UCSD-AML1 (cell line): ENCODE measurements at regions not wholly inside any gene's neighbourhood (a gene's known extent, or its start where the extent isn't known, plus 50 kb on each side); places are given as distances from the start of the nearest gene placed in this dataset.
A peak's percentile ranks its signal among the peaks of the same experiment; 100 is the strongest.
"Not testable (repeated sequence)": the region's sequence is repeated elsewhere in the genome, so short reads cannot be mapped to it uniquely, and the experiment has no call there.

Experiments used
- DNase-seq: peaks from one replicate; lab custom pipeline; 2025; ENCODE audit not compliant: unreplicated experiment; lab: John Stamatoyannopoulos, UW

GRCh38 chr6:17013701-17014100, 88.1 kb upstream of the STMND1 start:
- DNase-seq, result no peak

DNA sequence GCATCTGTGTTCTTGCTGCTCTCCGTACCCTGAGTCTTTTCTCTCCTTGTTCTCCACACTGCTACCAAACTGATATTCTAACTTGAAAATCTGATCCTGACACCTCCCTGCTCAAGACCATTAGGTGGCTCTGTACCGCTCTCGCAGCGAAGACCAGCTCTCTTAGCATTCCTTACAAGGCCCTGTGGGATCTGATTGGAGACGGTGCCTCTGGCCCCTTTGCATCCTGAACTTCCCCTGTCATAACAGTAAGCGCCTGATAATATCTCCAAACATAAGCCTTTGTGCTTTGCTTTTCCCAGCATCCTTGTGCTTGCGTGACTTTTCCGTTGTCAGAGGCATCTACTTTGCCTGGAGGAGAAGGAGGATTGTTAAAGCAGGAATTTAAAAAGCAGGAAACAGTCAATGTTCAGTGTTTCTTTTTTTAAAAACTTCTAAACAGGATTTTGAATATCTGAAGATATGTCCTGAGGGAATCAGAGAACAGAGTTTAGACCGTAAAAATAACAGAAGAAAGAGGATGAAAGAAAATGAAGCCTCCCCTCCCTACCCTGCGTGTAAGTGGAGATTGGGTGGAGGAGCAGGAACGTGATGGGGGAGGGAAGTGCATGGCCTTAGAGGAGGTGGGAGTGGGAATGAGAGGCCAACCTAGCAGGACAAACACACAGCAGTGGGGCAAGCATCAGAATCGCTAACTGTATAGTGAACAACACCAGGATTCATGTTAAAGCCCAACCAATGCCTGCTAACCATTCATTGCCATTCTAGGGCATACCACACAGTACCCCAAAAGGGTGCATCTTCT, 89.2 kb upstream of the STMND1 start:
- DNase-seq, result no peak

DNA sequence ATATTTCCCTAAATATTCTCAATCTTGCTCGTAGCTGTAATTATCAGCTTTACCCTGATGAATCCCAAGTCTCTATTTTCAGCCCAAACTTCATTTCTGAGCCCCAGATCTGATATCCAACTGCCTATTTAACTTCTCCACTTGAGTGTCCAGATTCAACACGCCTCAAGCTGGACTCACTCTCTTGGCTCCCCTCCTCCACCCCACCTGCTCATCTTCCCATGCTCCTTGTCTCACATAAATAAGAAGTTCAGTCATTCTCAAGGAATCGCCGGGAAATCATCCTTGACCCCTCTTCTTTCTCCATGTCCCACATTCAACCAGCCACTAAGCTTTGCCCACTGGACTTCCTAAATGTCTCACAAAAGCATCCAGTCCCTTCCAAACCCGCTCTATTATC, 89.9 kb upstream of the STMND1 start:
- no peak for DNase-seq

DNA sequence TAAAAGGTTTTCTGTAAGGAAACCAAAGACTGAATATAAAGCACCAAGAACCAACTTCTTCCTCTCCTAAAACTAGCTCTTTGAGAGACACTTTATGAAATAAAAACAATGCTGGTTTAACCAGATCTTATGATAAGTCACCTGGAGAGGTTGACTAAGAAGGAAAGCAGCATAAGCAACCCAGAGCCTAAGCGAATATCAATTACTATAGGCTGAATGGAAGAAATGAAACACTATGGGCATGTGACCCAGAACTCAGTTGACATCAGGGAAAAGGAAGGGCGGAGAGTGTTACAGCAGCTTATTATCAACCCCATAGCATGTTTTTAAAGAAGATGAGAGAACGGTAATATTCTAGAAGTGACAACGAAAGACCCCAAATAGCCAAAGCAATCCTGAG, 94.1 kb upstream of the STMND1 start:
- no peak for DNase-seq

DNA sequence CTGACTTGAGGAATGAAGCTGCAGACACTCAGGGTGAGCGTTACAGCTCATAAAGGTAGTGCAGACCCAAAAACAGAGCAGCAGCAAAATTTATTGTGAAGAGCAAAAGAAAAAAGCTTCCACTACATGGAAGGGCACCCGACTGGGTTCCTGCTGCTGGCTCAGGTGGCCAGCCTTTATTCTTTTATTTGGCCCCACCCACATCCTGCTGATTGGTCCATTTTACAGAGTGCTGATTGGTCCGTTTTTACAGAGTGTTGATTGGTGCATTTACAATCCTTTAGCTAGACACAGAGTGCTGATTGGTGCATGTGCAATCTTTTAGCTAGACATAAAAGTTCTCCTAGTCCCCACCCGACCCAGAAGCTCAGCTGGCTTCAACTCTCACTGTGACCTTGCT, 95.3 kb upstream of the STMND1 start:
- no peak for DNase-seq

GRCh38 chr6:17004269-17004668, 97.6 kb upstream of the STMND1 start:
- DNase-seq, result no peak

DNA sequence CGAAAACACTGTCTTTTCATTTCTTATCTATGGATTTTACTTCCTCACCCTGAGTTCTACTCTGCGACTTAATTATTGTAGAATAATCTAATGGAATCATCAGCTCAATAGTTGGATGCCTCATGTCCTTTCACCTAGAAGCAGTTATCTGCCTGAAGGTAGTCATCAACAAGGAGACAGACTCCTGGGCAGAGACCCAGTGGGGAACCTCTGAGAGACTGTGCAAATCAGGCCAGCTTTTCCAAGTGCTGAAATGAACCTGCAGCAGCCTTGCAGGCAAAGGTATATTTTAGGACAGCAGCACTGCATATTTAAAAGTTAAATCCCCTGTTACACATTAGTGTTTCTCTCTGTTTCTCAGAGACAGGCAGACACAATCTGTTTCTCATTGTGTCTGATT, 99.7 kb upstream of the STMND1 start:
- no peak for DNase-seq

- DNase-seq, result no peak
Observed at GRCh38 chr6:17001188-17001587, 100.7 kb upstream of the STMND1 start.

DNA sequence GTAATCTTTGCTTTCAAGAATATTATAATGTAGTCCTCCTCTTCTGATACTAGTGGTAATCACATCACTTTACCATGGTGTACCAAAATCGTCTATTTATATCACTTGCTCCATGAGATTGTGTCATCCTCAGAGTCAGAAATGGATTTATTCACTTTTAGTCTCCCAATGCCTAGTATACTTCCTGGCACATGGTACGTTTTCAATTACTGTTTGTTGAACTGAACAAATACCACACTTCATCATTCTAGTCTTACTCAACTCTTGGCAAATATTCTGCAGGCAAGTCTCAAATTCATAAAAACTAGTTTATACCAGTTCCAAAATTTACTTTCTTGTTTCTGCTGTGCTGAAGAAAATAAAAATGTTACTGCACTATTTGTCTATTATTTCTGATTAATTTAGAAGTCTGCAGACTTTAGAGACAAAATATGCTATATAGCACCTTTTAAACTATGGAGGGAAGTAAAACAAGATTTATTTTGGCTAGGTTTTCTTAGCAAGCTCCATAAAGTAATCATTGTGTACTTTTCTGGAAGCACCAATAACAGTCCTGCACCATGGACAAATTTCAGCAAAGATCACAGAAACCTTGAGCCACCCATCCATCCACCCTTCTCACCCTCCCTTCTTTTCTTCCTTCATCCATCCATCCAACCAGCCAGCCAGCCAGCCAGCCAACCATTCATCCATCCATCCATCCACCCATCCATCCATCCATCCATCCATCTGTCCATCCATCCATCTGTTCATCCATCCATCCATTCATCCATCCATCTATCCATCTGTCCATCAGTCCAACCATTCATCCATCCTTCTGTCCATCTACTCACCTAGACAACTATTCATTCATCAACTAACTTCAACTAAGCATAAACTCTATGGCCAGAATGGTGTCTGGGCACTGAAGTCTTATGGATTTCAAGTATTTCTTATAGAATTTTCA, 102.1 kb upstream of the STMND1 start:
- DNase-seq, result no peak

DNA sequence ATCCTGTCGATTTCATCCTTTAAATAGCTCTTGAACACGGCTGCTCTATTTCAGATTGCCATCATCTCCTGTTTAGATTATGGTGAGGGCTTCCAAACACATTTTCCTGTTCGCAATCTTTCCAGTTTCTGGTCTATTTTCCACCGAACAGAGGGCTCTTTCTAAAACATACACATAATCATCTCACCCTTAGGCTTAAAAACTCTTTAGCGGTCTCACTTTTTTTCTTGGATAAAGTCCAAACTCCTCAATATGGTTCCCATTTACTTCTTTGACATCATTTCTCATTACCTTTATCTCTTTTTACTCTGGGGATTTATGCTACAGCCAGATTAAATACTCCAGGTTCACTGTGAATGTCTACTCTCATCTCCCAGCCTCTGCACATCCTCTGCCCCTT, 103.4 kb upstream of the STMND1 start:
- no peak for DNase-seq

- DNase-seq, result no peak
Observed at GRCh38 chr6:16995511-16996250, 106.2 kb upstream of the STMND1 start.

DNA sequence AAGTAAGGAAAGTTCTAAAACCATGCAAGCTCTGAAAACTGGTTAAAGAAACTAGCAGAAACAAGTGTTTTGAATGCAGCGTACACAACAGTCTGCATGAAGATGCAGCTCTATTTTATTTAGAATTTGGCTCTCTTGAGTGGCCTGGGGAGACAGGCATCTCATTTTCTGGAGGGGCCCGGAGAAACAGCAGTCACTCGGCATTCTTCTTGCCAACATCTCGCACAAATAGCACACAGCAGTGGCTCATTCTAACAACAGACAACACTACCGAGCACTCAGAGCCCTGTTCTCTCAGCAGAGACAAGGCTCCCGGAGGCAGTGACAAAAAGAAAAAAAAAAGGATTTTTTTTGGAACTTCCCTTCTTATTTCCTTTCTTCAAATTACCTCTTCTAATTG, 108.5 kb upstream of the STMND1 start:
- no peak for DNase-seq

GRCh38 chr6:16991981-16992629, 109.7 kb upstream of the STMND1 start:
- no peak for DNase-seq

DNA sequence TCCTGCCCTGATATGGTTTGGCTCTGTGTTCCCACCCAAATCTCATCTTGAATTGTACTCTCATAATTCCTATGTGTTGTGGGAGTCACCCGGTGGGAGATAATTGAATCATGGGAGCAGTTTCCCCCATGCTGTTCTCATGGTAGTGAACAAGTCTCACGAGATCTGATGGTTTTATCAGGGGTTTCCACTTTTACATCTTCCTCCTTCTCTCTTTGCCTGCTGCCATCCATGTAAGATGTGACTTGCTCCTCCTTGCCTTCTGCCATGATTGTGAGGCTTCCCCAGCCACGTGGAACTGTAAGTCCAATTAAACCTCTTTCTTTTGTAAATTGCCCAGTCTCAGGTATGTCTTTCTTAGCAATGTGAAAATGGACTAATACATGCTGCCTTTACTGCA, 111.9 kb upstream of the STMND1 start:
- not testable (repeated sequence) for DNase-seq

DNA sequence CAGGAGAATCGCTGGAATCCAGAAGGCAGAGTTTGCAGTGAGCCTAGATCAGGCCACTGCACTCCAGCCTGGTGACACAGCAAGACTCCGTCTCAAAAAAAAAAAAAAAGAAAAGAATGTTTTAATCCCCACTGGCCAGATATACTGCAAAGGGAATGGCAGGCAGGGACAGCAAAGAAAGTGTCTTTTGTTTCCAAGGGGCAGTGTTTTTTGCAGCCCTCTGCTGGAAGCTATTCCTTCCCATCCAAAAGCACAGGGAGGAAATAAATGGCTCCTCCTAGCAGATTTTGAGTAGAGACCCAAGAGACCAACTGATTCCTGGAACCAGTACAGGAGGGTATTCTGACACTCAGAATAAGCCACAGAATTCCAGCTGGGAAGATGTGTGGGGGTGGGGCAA, 112.5 kb upstream of the STMND1 start:
- no peak for DNase-seq

- DNase-seq, result no peak
Observed at GRCh38 chr6:16987996-16988395, 113.9 kb upstream of the STMND1 start.

DNA sequence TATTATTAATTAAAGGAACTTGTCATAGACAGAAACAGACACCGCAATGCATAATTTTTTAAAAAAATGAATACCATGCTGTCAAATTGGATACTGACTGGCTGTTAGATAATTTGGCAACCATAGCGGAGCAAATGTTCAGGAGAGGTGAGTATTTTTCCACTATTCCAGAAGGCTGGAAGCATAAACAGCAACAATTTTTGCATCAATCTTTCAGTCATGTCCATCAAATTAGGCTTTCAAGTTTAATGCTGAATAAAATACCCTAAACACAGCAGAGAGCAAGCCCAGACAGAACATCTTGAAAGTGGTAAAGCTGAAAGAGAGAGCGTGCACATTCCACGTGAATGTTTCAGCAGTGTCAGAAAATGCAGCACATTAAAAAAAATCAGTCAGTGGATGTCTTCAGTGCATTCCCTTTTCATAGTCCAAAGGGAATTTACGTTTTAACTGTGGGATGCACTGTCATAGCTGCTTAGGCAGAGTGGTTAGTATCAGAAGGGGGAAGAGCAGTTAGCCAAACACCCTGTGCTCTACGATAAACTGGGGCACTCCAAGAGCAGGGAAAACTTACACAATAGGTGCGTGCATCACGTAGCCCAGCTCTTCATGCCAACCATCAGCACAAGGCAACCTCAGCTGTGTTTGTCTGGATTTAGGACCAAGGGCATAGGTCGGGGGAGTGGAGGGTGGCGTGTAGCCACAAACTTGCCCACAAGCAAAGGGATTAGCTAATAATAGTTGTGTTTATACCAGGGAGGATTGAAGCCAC, 116.2 kb upstream of the STMND1 start:
- DNase-seq, result peak; percentile 13

- DNase-seq, result no peak
Observed at GRCh38 chr6:16982807-16983206, 119.0 kb upstream of the STMND1 start.

GRCh38 chr6:16979677-16980370, 122.0 kb upstream of the STMND1 start:
- DNase-seq, result no peak

- DNase-seq, result no peak
Observed at GRCh38 chr6:16978686-16979085, 123.2 kb upstream of the STMND1 start.
